ENCODE measurements at regions not wholly inside any gene's neighbourhood (a gene's known extent, or its start where the extent isn't known, plus 50 kb on each side); places are given as distances from the start of the nearest gene placed in this dataset.
"Not testable (repeated sequence)": the region's sequence is repeated elsewhere in the genome, so short reads cannot be mapped to it uniquely, and the experiment has no call there.

DNA sequence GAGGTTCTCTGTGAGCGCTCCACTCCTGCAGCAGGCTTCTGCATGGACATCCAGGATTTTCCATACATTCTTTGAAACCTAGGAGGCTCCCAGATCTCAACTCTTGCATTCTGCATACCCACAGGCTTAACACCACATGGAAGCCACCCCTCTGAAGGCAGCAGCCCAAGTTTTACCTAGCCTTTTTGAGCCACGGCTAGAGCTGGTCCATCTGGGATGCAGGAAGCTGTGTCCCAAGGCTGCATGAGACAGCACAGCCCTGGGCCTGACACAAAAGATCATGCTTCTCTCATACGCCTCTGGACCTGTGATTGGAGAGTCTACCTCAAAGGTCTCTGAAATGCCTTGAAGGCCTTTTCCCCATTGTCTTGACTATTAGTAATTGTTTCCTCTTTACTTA lies 53.6 kb upstream of the RPRM start:
- no peak for DNase-seq

- DNase-seq = not testable (repeated sequence)
These were observed 55.2 kb upstream of the RPRM start for GRCh38 chr2:153533803-153534202.

DNA sequence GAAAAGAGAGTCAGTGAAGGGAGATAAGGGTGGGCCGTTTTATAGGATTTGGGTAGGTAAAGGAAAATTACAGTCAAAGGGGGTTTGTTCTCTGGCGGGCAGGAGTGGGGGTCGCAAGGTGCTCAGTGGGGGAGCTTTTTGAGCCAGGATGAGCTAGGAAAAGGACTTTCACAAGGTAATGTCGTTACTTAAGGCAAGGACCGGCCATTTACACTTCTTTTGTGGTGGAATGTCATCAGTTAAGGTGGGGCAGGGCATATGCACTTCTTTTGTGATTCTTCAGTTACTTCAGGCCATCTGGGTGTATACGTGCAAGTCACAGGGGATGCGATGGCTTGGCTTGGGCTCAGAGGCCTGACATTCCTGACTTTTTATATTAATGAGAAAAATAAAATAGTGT lies 56.0 kb upstream of the RPRM start:
- DNase-seq = not testable (repeated sequence)

DNA sequence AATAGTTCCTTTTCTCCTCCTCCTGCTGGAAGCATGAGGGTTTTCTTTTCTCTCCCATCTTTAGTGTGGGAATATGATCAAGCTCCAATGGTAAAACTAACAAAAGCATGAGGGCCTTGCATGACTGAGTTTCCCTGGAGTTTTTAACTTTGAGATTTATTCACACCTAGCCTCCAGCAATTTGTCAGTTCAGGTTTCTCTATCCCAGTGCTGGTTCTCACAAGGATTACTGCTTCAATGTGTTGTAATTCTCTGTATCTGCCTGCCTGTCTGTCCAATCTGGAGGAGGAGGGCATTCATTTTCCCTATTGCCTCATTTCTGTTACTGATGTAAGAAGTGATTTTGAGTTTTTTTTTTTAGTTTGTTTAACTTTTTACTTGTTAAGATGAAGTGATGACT lies 57.6 kb upstream of the RPRM start:
- no peak for DNase-seq

DNA sequence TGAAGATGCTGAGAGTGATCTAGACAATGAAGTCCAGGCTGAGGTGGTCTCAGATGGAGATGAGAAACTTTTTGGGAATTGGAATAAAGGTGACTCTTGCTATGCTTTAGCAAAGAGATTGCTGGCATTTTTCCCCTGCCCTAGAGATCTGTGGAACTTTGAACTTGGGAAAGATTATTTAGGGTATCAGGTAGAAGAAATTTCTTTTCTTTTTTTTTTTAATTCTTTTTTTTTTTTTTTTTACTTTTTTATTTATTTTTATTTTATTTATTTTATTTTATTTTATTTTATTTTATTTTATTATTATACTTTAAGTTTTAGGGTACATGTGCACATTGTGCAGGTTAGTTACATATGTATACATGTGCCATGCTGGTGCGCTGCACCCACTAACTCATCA lies 59.5 kb upstream of the RPRM start:
- DNase-seq = not testable (repeated sequence)

- DNase-seq = peak; percentile 83
These were observed 65.1 kb upstream of the RPRM start for GRCh38 chr2:153543635-153544071.

DNA sequence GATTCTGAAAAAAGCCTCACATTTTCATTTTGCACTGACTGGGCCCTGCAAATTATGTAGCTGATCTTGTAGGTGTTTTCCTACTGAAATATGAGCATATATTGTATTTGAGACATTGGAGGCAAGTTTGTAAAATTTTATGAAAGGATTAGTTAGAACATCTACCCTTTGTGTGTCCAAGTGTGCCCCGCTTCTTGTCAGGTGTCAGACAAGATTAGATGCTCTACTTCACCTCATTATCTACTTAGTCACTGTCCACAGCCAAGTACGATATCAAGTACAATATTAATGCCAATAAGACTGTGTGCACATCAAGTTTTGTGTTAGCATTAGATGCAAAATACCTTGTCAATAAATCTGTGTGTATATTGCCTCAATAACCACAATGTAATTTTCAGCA lies 67.8 kb upstream of the RPRM start:
- DNase-seq = no peak

DNA sequence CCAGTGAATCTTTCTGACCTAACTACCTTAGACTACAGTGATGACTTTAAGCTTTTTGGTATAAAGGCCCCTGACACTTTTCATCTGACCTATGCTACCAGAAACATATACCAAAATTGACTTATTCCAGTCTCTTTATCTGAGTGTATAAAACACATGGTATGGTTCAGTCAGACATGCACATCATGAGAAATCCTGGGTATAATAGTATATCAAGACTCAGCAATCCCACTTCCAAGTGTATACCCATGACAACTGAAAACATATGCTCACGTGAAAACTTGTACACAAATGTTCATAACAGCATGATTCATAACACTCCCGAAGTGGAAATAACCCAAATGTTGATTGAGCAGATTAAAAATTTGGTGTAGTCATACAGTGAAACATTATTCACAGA lies 70.0 kb upstream of the RPRM start:
- DNase-seq = peak; percentile 40

GRCh38 chr2:153551698-153552097 lies 73.1 kb upstream of the RPRM start:
- peak; percentile 41 for DNase-seq

DNA sequence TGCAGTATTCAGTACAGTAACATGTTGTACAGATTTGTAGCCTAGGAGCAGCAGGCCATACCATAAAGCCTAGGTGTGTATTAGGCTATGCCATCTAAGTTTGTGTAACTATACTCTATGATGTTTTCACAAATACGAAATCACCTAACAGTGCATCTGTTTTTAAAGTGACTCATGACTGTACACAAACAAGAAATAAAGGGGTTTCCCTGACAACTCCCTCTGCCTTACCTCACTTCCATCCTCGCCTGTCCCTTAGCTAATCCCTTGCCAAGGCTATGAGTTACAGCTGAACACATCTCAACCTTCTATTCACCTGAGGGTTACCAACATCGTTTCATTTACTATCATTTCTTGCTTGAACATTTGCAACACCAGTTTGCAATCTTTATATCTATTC lies 78.6 kb upstream of the RPRM start:
- no peak for DNase-seq

DNA sequence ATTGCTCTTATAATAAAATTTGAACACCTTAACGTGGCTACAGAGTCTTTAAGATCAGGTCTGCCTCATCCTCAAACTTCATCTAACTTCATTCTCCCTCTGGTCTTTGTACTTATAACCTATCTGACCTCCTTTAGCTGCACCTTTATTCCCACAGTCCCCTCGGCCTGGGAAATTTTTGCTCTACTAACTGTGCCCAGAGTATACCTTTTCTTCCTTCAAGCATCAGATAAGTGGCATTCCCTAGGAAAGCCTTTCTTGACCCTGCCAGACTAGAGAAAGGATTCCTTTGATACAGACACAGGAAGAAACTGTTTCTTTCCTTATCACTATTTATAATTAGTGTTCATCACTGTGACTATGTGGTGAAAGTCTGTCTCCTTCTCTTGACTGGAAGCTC lies 79.2 kb upstream of the RPRM start:
- no peak for DNase-seq

DNA sequence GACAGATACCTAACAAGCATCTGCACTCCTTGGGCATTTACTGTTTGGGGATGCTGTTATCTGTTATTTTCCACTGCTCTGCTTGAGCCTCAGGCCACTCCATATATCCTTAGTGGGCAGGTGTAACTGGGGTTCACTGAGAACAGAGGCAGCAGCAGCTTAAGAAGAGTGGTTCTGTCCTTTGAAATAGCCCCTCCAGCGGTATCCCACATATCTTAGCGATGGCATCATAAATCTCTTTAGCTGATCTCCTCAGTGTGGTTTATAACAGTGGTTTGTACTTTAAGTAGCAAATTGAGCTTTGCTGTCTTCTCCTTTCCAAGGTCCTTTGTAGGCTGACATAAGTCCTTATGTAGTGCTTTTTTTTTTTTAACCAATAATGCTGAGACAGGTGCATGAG lies 79.7 kb upstream of the RPRM start:
- DNase-seq = no peak

DNA sequence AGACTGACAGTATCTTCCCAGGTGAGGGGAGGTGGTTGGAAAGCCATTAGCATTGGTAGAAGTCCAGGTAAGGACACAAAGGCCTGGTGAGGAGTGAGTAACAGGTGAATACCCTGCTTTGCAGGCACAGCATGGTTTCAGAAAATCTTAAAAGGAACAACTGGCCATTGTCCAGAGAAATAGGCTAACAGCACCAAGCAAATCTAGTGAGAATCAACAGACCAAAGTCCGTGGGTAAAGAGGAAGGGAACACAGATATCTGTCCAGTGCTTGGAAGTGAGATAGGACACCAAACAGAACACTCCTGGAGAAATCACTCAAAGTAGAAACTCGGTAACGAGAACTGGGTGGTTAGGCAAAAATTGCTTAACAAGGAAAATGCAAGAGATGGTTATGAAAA lies 88.8 kb upstream of the RPRM start:
- no peak for DNase-seq

GRCh38 chr2:153568105-153568504 lies 89.5 kb upstream of the RPRM start:
- no peak for DNase-seq

GRCh38 chr2:153575171-153575853 lies 96.8 kb upstream of the RPRM start:
- DNase-seq = no peak

DNA sequence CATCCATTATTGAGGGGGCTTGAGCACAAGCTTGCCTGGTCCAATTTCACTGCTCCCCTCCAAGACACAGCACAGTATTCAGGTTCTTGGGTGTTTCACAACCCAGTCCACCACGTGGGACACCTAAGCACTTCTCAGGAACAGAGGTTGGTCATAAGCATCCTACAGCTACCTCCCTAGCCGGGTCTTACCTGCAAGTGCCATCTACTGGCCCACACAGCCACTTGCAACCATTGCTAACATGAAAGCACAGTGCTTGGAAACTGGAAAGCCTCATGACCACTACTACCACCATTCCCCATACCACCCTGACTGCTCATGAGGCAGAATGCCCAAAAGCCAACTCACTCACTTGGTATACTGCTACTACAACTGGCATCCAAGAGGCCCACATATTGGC lies 105.7 kb upstream of the RPRM start:
- no peak for DNase-seq

DNA sequence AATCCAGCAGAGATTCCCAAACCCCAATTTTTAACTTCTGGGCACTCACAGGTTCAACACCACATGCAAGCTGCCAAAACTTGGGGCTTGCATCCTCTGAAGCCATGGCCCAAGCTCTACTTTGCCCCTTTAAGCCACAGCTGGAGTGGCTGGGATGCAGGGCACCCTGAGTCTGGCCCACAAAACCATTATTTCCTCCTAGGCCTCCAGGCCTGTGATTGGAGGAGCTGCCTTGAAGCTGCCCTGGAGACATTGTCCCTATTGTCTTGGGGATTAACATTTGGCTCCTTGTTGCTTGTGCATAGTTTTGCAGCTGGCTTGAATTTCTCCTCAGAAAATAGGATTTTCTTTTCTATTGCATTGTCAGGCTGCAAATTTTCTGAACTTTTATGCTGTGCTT lies 109.8 kb upstream of the RPRM start:
- DNase-seq = no peak

DNA sequence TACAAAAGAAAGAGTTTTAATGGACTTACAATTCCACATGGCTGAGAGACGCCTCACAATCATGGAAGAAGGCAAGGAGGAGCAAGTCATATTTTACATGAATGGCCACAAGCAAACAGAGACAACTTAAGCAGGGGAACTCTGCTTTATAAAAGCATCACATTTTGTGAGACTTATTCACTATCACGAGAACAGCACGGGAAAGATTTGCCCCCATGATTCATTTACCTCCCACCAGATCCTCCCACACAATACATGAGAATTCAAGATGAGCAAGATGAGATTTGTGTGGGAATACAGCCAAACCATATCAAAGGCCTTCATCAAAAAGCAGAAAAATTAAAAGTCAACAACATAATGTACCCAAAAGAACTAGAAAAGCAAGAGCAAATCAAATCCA lies 111.0 kb upstream of the RPRM start:
- no peak for DNase-seq

DNA sequence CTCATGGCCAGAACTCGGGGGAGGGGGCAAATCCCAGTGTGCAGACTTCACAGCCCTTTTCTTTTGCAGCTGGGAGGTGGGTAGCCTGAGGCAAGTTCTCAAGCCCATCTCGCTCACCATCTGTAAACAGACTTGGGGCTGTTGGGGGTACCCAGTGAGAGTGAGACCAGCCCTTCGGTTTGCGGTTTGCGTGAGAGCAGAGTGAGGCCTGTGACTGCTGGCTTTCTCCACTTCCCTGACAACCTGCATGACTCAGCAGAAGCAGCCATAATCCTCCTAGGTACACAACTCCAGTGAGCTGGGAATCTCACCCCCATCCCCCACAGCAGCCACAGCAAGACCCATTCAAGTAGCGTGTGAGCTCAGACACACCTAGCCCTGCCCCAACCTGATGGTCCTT lies 114.5 kb upstream of the RPRM start:
- DNase-seq = not testable (repeated sequence)

DNA sequence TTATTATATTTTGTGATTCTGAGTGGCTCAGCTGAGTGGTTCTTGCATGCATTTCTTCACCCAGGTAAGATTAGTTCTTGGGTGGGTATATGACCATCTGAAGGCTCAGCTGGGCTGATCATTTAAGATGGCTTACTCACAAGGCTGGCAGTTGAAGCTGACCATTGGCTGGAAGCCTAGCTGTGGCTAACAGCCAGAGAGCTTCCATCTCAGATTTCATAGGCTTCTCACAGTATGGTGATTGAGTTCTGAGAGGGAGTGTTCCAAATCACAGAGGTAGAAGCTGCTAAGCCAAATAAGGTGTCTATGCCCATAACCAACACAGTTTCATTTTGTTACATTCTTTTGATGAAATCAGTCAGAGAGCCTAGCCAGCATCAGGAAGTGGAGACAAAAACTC lies 117.4 kb upstream of the RPRM start:
- DNase-seq = no peak

DNA sequence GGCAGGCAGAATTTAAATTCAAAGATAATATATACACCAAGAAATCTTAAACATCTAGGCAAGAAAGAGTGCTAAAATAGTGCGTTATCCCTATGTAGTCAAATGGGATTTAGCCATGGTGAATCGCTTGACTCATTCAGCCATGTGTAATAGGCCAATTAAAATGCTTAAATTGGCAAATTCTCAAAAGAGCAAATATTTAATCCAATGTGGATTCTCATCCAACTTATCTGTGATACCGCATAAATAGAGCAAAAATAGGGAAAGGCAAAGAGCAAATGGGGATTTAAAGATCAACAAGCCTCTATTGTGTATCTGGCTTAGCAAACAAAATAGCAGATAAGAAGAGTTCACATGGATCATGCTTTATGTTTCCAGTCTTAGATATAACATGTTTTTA lies 123.2 kb upstream of the RPRM start:
- DNase-seq = no peak

- no peak for DNase-seq
These were observed 125.6 kb upstream of the RPRM start for GRCh38 chr2:153604133-153604532.

DNA sequence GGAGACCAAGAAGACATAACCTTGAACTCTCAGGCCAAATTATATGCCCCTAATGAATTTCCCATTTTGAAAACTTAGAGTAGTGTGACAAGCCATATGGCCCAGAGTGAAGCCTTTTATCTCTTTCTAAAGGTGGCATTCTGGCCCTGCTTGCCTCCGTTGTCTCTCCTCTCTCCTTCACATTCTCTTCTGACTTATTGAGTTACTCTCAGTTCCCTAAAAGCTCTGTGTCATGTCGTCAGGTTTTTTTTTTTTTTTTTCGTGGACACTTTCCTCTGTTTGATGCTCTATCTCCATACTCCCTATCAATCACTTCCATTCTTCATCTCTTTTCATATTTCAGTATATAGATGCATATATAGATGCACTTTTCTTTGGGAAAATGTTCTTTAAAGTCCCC lies 128.1 kb upstream of the RPRM start:
- DNase-seq = no peak

GRCh38 chr2:153622285-153622684 lies 143.7 kb upstream of the RPRM start:
- no peak for DNase-seq

DNA sequence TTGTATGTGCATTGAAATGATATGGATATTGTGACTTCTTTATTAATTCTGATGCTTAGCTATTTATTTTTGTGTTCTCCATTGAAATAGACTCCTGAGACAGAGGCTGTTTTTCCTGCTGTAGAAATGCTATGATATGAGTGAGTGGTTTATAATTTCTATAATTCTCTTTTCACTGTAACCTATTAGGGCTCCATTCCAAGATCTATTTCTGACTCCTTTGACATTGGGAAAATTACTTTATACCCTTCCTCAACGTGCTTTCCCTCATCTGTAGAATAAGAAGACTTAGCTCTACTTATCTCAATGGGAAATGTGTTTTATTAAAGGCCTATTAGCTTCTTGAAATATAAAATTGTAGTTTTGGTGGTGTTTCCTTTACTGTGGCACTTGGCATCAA lies 144.5 kb upstream of the RPRM start:
- no peak for DNase-seq

DNA sequence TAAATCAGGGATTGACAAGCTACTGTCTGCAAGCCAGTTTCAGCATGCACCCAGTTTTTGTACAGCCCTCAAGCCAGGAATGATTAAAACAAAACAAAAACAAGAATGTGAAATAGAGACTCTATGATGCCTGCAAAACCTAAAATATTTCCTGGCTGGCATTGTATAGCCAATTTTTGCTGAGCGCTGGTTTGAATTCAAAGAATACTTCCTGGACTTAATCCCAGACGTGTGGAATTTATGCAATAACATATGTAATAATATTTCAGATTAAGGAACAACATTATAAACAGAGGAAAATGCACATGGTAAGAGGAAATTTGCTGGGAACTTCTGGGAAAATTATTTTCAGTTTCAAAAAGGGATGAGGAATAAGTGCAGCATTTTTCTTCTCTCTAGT lies 148.1 kb upstream of the RPRM start:
- no peak for DNase-seq
